Gastroesophageal sphincter (tissue), 3 donors: ENCODE measurements at regions not wholly inside any gene's neighbourhood (a gene's known extent, or its start where the extent isn't known, plus 50 kb on each side); places are given as distances from the start of the nearest gene placed in this dataset.

Experiments
- POLR2A ChIP-seq, 2 donors: fragments of 450-650 bp; IDR thresholded peaks; one replicate each; pipeline ENCODE4 v1.6.1; 2017; ENCODE audit warnings: antibody characterized with exemption in 2 of 2, mild to moderate bottlenecking in 2 of 2, moderate library complexity in 1 of 2
- POLR2AphosphoS5 ChIP-seq: sonication (generic); formaldehyde crosslinking; IDR thresholded peaks from one replicate; pipeline ENCODE4 v1.6.1; 2017; ENCODE audit warnings: antibody characterized with exemption
- TF ChIP-seq, protein P1 (sequence below), 4 experiments: fragments of 200-600 bp in 2 of 4; fragments of 450-650 bp in 2 of 4; sonication (generic) in 1 of 4; IDR thresholded peaks; one replicate each; pipeline ENCODE4 v1.5.1; 2017 to 2019; ENCODE audit warnings: antibody characterized with exemption in 4 of 4, mild to moderate bottlenecking in 2 of 4, moderate library complexity in 2 of 4

DNA sequence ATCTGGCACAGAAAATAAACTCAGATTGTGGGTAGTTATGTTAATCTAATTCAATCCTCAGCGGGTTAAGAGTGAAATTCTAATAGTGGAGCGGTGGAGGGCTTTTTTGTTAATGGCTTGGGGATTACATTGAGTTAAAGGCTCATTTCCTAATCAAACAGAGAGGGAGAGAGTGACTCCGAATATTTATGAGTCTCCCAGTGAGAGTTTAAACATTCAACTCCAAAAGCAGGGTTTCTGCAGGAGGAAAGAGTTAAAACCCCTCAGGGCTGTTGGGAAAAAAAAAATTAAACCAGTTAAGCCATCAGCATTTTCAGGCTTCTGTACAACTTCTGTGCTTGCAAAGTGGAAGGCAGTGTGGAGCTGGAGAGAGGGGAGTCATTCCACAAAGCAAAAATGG is 62.1 kb upstream of the ESRRB start:
- TF ChIP-seq, protein P1, sequence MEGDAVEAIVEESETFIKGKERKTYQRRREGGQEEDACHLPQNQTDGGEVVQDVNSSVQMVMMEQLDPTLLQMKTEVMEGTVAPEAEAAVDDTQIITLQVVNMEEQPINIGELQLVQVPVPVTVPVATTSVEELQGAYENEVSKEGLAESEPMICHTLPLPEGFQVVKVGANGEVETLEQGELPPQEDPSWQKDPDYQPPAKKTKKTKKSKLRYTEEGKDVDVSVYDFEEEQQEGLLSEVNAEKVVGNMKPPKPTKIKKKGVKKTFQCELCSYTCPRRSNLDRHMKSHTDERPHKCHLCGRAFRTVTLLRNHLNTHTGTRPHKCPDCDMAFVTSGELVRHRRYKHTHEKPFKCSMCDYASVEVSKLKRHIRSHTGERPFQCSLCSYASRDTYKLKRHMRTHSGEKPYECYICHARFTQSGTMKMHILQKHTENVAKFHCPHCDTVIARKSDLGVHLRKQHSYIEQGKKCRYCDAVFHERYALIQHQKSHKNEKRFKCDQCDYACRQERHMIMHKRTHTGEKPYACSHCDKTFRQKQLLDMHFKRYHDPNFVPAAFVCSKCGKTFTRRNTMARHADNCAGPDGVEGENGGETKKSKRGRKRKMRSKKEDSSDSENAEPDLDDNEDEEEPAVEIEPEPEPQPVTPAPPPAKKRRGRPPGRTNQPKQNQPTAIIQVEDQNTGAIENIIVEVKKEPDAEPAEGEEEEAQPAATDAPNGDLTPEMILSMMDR (IDR thresholded peaks at IDR 0.05): no peak
- TF ChIP-seq POLR2AphosphoS5: no peak
- TF ChIP-seq POLR2A (IDR thresholded peaks at IDR 0.05): no peak
